ENCODE measurements at regions not wholly inside any gene's neighbourhood (a gene's known extent, or its start where the extent isn't known, plus 50 kb on each side); places are given as distances from the start of the nearest gene placed in this dataset.

- TF ChIP-seq CTCF (IDR thresholded peaks at IDR 0.05; ENCODE audit: low read length) = no peak
- TF ChIP-seq EZH2phosphoT487 (IDR thresholded peaks at IDR 0.05; ENCODE audit: low read length) = no peak
- no peak for TF ChIP-seq EZH2 (optimal IDR thresholded peaks at IDR 0.05; ENCODE audit: low read depth, low read length)
Observed at GRCh38 chr7:9600974-9601373, 1167.6 kb downstream of the NXPH1 start.

Data from MM.1S (cell line).